ENCODE measurements at regions not wholly inside any gene's neighbourhood (a gene's known extent, or its start where the extent isn't known, plus 50 kb on each side); places are given as distances from the start of the nearest gene placed in this dataset.

DNA sequence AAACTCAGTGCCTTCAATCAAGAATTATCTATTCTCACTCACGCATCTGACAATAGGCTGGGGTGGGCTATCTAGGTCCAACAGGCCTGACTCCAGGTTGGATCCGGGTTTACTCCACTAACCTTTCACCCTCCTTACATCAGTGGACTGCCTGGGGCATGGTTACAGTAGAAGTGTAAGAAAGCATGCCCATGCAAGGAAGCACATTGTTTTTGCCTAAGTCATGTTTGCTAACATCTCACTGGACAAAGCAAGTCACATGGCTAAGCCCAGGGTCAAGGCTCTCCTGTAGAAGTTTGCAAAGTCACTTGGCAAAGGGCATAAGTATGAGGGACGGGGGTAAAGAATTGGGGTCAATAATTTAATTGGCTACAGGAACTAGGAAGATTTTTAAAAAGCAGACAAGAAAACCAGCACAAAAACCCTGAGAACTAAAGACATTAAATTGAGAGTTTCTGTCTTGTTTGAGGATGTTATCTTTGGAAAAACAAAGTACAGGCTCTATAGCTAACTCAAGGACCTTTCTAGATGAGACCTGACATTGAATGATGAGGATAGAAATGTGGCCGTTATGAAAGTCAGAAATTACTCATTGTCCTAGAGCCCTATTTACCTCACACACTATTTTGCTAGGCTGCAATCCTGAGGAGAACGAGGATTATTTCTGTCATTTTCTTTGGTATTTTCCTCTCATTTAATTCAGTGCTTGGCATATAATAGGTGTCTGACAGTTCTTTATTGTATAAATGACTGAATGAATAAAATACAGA, 214.2 kb downstream of the IL20RB start:
- intact Hi-C loops (cut with DNase I; ENCODE audit: low total_unique reads), result no loop called here
- no peaks in the 10 kb centered on the region for H3K27me3 ChIP-seq
- H3K4me1 ChIP-seq, result no peaks in the 10 kb centered on the region
- H3K9me3 ChIP-seq, result no peaks in the 10 kb centered on the region
- no peak for DNase-seq
- no peaks in the 10 kb centered on the region for H3K36me3 ChIP-seq (ENCODE audit: low read depth, missing control alignments)
- no peak overlapping the region for H3K4me3 ChIP-seq
- 84 to 85% methylated on average over 5 of the region's 5 CpGs for WGBS, 2 donors
- H3K27ac ChIP-seq, result no peak overlapping the region
- TF ChIP-seq POLR2A (IDR thresholded peaks at IDR 0.05) (no peak), CTCF (IDR thresholded peaks at IDR 0.05) (no peak)

DNA sequence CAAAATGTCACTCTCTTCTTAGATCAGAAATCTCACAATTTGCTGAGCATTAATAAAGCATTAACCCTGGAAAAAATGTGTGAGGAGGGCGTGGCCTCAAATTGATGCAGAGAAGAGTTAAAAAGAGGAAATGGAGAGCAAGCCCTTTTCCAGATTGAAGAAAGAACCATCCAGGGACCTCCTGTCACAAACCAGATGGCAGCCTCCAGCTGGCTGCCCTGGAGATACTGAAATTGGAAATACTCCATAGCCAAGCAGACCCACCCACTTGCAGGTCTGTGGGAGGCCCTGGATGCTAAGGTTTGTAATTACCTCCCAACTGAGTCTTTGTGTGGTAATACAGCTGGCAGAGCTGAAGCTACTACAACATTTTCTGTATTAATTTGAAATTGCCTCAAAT, 214.9 kb downstream of the IL20RB start:
- intact Hi-C loops (cut with DNase I; ENCODE audit: low total_unique reads), result no loop called here
- TF ChIP-seq CTCF (IDR thresholded peaks at IDR 0.05) (no peak), POLR2A (IDR thresholded peaks at IDR 0.05) (no peak)
- Histone ChIP-seq H3K9me3 (no peaks in the 10 kb centered on the region), H3K27me3 (no peaks in the 10 kb centered on the region), H3K4me3 (no peak overlapping the region), H3K4me1 (no peaks in the 10 kb centered on the region), H3K36me3 (ENCODE audit: low read depth, missing control alignments) (no peaks in the 10 kb centered on the region), H3K27ac (no peak overlapping the region)
- no peak for DNase-seq
- 75 to 87% methylated on average over 1 of the region's 1 CpG for WGBS, 2 donors

DNA sequence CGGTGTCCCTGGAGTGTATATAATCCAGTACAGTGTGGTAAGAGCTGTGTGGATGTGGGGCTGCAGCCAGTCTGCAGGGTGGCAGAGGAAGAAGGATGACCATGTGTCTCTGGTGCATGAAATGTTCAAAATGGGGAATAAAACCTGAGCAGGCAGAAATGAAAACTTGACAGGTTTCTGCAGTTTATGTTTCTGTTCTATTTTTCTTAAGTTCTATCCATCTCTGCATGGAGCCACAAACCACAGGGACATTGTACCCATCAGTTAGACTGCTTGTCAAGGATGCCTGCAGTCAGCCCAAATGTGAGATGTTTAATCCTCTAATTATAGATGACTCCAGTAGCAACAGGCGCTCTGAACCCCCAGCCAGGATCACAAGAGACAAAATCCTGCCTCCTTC, 216.7 kb downstream of the IL20RB start:
- no peaks in the 10 kb centered on the region for H3K36me3 ChIP-seq (ENCODE audit: low read depth, missing control alignments)
- intact Hi-C loops (cut with DNase I; ENCODE audit: low total_unique reads), result no loop called here
- no peak overlapping the region for H3K27ac ChIP-seq
- H3K27me3 ChIP-seq, result no peaks in the 10 kb centered on the region
- DNase-seq, result no peak
- no peak overlapping the region for H3K4me3 ChIP-seq
- WGBS, 2 donors, result 56 to 67% methylated on average over 2 of the region's 2 CpGs
- no peaks in the 10 kb centered on the region for H3K9me3 ChIP-seq
- no peaks in the 10 kb centered on the region for H3K4me1 ChIP-seq
- TF ChIP-seq CTCF (IDR thresholded peaks at IDR 0.05) (no peak), POLR2A (IDR thresholded peaks at IDR 0.05) (no peak)

GRCh38 chr3:137180220-137180619, 222.4 kb downstream of the IL20RB start:
- H3K4me1 ChIP-seq, result no peaks in the 10 kb centered on the region
- WGBS, 2 donors, result 96 to 98% methylated on average over 2 of the region's 2 CpGs
- no peak overlapping the region for H3K4me3 ChIP-seq
- intact Hi-C loops (cut with DNase I; ENCODE audit: low total_unique reads), result no loop called here
- H3K27me3 ChIP-seq, result no peaks in the 10 kb centered on the region
- DNase-seq, result no peak
- TF ChIP-seq CTCF (IDR thresholded peaks at IDR 0.05) (no peak), POLR2A (IDR thresholded peaks at IDR 0.05) (no peak)
- H3K27ac ChIP-seq, result no peak overlapping the region
- H3K36me3 ChIP-seq (ENCODE audit: low read depth, missing control alignments), result no peaks in the 10 kb centered on the region
- no peaks in the 10 kb centered on the region for H3K9me3 ChIP-seq
